ENCODE measurements at regions not wholly inside any gene's neighbourhood (a gene's known extent, or its start where the extent isn't known, plus 50 kb on each side); places are given as distances from the start of the nearest gene placed in this dataset.

DNA sequence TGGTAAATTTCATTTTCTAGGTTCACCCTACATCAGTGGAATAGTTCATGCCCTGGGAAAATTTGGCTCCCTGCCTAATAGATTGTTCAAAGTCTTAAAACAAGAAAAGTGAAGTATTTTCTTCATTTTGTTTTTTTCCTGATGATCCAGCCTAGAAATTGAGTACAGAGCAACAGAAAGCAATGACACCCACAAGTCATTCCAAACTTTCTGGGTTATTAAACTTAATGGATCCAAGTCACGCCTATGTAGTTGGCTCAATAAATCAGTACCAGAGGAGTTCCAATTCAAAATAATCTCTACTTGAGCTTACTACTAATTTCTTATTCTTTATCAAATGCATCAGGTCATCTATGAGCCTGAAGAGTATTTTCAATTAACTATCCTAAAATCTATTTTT lies 937.6 kb upstream of the SLIT2 start:
- H3K4me3 ChIP-seq (replicated peaks in 1 of 3; ENCODE audit: insufficient read depth in 1 of 3, low read depth in 1 of 3, low read length in 3 of 3) = no peak overlapping the region
- no peaks in the 10 kb centered on the region for H3K9me1 ChIP-seq (replicated peaks; ENCODE audit: control insufficient read depth, extremely low read depth, insufficient read depth, low read length)
- H3K9me3 ChIP-seq (replicated peaks; ENCODE audit: control insufficient read depth, insufficient read depth, low read length) = no peaks in the 10 kb centered on the region
- BruUV-seq (replicated peaks) = no TSS peak
- intact Hi-C loops (cut with micrococcal nuclease) = no loop called here
- peaks cover 3% of the 10 kb centered on the region for H3K4me1 ChIP-seq (ENCODE audit: control insufficient read depth, extremely low read depth, insufficient read depth, low read length)
- FAIRE-seq (no peak), DNase-seq (ENCODE audit: low read depth, low spot score) (no peak)
- no peaks in the 10 kb centered on the region for H3K36me3 ChIP-seq (ENCODE audit: control insufficient read depth in 2 of 2, extremely low read depth in 1 of 2, insufficient read depth in 2 of 2, low read length in 2 of 2)
- no peak overlapping the region for H3K9ac ChIP-seq (replicated peaks; ENCODE audit: extremely low read depth, insufficient read depth, low read length)
- no peaks in the 10 kb centered on the region for H3K27me3 ChIP-seq (ENCODE audit: control insufficient read depth in 2 of 2, insufficient read depth in 2 of 2, low read length in 2 of 2)
- no peaks in the 10 kb centered on the region for H3K79me2 ChIP-seq (ENCODE audit: control insufficient read depth, insufficient read depth, low read length)
- dilution Hi-C loops (cut with MboI; ENCODE audit: extremely low pct_ligation_motif_present, low sequenced_read_pairs) = no loop called here
- H2AFZ ChIP-seq (ENCODE audit: low read depth, low read length) = no peak overlapping the region
- ChIA-PET CTCF (interaction anchor here (0.9 kb wide), 1 partner anchor 934 kb away, joined by 4 read pairs; no protein-coding TSS in a partner anchor), POLR2A (no interaction called here)
- H3K27ac ChIP-seq (ENCODE audit: insufficient read depth, low read depth, low read length) = no peak overlapping the region
- H4K20me1 ChIP-seq (replicated peaks; ENCODE audit: control insufficient read depth, extremely low read depth, insufficient read depth, low read length) = no peaks in the 10 kb centered on the region
- H3K4me2 ChIP-seq (ENCODE audit: insufficient read depth, low read length) = no peak overlapping the region
- TF ChIP-seq JUN (IDR thresholded peaks at IDR 0.05; ENCODE audit: borderline replicate concordance, insufficient read depth, insufficient read length, low read depth) (no peak), POLR2AphosphoS5 (IDR thresholded peaks at IDR 0.05; ENCODE audit: insufficient read depth, low read depth, low read length) (no peak), FOS (IDR thresholded peaks at IDR 0.05; ENCODE audit: borderline replicate concordance, insufficient read depth, low read length) (no peak), EZH2 (IDR thresholded peaks at IDR 0.05; ENCODE audit: borderline replicate concordance, low read depth, low read length, severe bottlenecking) (no peak), POLR2A (IDR thresholded peaks at IDR 0.05; ENCODE audit: low read depth, low read length) (no peak), MYC (IDR thresholded peaks at IDR 0.05; ENCODE audit: low read depth, low read length) (no peak), GATA2 (IDR thresholded peaks at IDR 0.05; ENCODE audit: insufficient read depth, insufficient read length, low read depth, low read length) (no peak)
- TF ChIP-seq, protein P1, sequence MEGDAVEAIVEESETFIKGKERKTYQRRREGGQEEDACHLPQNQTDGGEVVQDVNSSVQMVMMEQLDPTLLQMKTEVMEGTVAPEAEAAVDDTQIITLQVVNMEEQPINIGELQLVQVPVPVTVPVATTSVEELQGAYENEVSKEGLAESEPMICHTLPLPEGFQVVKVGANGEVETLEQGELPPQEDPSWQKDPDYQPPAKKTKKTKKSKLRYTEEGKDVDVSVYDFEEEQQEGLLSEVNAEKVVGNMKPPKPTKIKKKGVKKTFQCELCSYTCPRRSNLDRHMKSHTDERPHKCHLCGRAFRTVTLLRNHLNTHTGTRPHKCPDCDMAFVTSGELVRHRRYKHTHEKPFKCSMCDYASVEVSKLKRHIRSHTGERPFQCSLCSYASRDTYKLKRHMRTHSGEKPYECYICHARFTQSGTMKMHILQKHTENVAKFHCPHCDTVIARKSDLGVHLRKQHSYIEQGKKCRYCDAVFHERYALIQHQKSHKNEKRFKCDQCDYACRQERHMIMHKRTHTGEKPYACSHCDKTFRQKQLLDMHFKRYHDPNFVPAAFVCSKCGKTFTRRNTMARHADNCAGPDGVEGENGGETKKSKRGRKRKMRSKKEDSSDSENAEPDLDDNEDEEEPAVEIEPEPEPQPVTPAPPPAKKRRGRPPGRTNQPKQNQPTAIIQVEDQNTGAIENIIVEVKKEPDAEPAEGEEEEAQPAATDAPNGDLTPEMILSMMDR (IDR thresholded peaks at IDR 0.05; ENCODE audit: extremely low read depth in 1 of 2, insufficient read depth in 1 of 2, low read depth in 1 of 2, low read length in 2 of 2) = no peak
- TF ChIP-seq, protein P2, sequence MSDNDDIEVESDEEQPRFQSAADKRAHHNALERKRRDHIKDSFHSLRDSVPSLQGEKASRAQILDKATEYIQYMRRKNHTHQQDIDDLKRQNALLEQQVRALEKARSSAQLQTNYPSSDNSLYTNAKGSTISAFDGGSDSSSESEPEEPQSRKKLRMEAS (IDR thresholded peaks at IDR 0.05; ENCODE audit: insufficient read depth, insufficient read length) = no peak

Measured in endothelial cell of umbilical vein (primary cell).